ENCODE measurements at regions not wholly inside any gene's neighbourhood (a gene's known extent, or its start where the extent isn't known, plus 50 kb on each side); places are given as distances from the start of the nearest gene placed in this dataset.

DNA sequence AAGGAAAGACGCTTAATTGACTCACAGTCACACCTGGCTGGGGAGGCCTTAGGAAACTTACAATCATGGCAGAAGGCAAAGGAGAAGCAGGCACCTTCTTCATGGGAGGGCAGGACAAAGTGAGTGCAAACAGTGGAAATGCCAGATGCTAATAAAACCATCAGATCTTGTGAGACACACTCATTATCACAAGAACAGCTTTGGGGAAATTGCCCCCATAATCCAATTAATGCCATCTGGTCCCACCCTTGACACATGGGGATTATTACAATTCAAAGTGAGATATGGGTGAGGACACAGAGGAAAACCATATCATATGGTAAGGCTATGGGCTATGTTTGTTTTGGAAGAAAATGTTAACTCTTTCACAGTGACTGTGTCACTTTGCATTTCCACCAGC lies 1272.5 kb upstream of the CELF2 start:
- no peak for DNase-seq

DNA sequence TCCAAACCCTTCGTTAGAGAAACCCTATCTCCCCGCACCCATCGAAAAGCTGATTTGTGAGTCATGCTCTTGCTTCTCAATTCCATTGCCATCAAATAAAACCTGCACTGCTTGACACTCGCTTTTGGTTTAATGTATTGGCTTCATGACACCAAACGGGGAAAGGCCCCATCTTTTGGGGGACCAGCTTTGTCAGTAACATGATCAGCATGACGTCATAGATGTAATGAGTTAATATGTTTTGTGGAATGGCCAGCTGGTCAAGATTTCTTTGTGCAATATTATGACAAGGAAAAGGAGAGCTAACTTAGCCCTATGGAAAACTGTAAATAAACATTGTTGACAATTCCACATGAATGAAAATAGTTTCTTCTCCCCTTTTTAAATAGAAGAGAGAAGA lies 1260.5 kb upstream of the CELF2 start:
- DNase-seq, result no peak

DNA sequence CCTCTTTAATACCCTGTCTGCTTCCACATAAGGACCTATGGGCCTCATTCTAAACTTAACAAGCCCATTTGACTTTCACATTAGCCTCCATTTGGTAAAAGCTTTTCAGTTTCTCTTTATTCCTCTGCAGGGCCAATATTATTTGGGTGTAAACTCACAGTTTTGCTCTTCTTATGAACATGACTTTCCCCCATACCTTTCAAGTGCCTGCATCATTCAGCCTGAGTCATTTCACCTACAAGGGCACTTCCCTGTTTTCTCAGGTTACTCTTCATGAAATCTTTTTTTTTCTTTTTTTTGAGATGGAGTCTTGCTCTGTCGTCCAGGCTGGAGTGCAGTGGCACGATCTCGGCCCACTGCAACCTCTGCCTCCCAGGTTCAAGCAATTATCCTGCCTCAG lies 1258.1 kb upstream of the CELF2 start:
- no peak for DNase-seq

DNA sequence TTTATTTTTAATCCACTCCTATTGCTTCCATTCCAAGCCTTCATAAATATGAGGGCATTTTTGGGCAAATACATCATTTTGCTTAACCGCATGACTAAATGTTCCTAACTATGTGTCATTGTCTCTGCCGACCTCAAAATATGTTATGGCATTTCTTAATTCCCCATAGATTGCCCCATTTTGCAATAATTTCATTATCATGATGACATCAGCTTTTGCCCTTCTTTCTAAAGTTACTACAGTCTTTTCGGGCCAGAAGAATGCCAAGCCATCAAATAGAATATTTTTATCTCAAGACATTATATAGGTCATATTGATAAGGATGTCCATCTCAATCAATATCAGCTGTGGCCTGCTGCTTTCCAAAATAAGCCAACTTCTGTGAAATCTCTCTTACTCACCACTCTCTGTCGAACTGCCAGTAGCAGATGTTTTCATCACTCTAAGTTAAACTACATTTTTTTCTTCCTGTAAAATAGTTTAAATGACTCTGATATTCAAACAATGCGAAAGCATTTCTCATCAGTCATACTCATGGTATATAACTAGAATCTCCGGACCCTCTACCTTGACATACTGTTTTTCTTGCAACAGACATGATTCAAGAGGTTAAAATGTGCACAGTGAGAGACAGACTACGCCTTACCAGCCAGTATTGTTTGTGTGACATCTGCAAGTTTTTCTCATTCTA lies 1254.6 kb upstream of the CELF2 start:
- DNase-seq, result no peak

DNA sequence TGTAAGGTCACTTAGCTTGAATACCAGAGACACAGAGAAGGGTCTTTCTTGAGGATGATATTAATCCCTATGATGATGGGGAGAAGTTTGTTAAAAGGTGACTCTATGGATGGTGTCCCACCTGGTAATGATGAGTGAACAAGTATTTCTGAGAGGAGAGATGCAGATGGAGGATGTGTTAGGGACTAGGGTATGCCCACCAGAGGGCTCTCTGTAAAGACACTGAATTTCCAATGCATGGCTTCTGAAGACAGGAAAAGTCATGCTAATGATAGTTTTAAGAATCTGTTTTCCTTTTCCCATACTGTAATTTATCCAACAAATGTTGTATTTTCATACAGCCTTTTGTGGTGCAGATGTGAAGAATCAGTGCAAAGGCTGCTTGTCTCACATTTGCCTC lies 1250.9 kb upstream of the CELF2 start:
- DNase-seq, result no peak

DNA sequence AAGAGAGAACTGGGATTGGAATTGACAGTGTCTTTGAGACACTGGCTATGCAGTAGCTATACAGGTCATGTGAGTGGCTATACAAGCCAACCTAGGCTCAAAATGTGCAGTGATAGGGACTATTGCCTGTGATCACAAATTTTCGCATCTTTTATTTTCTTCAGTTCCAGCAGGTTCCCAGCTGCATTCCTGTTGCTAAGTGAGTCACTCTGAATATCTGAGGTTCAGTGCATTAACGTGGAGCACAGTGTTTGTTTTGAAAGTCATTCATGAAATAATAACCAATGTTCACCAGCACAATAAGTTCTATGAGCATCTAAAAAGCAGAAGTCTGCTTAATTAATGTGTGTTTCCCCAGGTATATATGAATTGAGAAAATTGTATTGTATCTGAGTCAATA lies 1236.0 kb upstream of the CELF2 start:
- no peak for DNase-seq

DNA sequence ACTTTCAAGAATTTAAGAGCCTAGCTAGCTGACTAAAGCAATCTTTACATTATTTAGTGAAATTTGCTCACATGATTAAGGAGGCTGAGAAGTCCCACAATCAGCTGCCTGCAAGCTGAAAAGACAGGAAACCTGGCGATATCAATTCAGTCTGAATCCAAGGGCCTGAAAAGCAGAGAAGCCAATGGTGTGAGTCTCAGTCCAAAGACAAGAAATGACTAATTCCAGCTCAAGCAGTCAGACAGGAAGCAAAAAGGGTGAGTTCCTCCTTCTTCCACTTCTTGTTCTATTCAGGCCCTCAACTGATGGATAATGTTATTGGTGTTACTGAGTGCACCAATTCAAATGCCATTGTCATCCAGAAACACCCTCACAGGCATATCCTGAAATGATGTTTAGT lies 1231.6 kb upstream of the CELF2 start:
- DNase-seq, result no peak

DNA sequence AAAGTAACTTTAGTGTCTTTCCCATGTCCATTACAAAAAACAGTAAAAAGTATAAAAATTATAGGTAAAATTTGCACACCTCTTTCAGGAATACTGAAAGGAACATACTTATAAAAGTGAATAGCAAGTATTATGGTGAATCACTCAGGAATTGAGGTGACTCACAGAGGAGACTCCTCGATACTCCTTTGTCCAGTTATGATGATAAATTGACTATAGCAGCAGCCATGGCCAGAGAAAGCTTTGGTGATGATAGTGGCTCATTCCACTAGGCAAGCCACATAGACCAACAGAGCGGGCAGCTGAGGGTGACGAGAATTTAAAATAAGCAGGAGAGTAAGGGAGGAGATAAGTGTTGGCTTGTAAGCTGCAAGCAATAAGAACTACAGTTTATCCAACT lies 1231.1 kb upstream of the CELF2 start:
- DNase-seq, result no peak

DNA sequence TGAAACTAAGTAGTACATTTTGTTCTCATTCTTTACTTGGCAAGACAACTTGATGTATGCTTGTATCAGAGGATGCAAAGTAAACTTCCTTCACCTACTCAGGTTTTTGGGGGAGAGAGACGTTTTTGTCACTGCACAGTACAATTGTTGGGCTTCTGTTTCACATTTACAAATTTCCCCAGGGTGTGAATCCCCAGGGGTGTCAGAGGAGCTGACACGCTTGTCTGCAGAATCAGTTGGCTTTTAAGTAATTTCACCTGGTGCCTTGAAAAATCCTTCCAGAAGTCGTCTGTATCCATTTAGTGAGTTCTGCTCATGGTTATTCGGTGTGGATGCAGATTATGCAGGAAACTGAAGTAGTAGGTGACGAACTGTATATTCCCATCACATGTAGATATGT lies 1227.7 kb upstream of the CELF2 start:
- DNase-seq, result no peak

DNA sequence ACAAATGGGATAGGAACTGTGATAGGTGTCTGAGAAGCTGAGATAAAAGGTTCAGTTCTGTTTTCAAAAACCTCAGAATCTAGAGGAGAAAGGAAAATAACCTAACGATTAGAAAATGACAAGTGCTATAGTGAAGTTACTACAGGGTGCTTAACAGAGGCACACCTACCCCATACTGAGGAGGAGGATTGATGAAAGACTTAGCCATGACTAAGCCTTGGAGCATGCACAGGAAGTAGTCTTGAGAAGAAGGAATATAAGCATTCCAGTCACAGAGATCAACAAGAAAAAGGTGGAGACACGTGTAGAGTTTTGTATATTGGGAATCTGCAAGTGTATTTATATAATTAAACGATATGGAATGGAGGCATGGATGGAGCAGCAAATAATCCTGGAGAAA lies 1225.5 kb upstream of the CELF2 start:
- no peak for DNase-seq

DNA sequence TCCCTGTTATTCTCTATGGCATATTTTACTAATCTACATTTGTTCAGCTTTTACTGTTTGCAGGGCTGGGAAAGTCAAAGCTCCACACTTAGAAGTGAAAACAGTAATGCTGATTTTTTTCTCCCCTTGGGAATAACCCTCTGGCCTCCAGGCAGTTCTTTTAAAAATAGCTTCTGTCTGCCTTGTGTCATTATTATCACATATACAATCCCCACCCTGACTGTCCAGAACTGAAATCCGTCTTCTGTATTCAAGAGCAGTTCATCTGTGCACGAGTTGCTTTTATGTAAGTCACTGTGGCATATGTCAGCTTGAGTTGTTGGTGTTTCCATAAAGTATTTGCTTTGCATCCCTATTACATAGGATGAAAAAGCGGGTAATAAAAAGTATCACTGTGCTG lies 1221.1 kb upstream of the CELF2 start:
- no peak for DNase-seq

DNA sequence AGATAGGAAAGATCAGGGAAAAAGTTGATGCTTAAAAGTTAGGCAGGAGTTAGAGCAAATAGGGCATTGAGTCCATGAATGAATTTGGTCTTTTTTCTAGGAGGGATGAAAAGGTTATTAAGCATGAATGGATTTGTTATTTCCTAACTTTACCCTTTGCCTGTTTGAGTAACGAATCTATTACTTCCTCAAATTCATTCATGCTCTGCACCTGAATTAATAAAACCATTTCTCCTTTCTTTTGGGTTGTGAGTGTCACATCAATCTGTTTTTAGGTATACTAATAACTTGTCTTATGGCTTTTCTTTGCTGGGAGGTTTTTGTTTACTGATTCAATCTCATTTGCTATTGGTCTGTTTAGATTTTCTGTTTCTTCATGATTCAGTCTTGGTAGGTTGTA lies 1217.7 kb upstream of the CELF2 start:
- DNase-seq, result no peak

DNA sequence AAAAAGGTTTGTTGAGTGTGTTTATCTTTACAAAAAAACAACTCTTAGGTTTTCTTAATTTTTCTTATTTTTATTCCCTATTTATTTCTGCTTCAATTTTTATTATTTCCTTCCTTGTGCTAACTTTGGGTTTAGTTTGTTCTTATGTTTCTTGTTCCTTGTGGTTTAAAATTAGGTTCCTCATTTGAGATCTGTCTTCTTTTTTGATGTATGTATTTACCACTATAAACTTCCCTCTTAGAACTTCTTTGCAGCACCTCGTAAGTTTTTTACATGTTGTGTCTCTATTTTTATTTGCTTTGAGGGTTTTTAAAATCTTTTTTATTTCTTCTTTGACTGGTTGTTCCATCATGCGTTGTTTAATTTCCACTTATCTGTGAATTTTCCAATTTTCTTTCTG lies 1217.1 kb upstream of the CELF2 start:
- no peak for DNase-seq

DNA sequence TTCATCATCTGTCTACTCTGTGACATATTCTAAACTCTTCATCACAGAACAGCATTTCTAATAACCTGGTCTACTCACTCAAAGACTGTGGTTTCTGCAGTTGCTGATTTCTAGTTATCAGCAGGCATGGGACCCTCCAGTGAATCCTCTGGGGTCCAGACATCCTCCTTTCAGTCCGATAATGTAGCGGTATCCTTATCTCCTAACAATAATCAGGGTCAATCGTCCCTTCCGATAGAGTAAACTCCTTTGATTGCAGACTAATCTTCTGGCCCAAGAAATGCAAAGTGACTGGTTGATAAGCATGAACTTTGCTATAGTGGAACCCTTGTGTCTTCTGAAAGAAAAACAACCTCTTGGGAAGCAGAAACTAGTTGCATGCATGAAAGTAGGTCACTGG lies 1209.8 kb upstream of the CELF2 start:
- no peak for DNase-seq

DNA sequence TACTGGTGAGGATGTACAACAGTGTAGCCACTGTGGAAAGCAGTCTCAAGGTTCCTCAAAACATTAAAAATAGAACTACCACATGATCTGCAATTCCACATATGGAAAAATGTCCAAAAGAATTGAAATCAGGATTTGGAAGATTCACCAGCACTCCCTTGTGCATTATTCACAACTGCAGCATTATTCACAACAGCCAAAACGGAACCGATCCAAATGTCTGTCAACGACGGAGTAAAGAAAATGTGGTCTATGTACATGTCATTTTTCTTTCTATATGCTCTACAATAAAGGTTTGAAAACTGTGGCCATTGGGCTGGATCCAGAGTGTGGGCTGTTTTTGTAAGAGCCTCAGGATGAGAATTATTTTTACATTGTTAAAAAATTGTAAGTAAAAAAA lies 1206.1 kb upstream of the CELF2 start:
- no peak for DNase-seq

DNA sequence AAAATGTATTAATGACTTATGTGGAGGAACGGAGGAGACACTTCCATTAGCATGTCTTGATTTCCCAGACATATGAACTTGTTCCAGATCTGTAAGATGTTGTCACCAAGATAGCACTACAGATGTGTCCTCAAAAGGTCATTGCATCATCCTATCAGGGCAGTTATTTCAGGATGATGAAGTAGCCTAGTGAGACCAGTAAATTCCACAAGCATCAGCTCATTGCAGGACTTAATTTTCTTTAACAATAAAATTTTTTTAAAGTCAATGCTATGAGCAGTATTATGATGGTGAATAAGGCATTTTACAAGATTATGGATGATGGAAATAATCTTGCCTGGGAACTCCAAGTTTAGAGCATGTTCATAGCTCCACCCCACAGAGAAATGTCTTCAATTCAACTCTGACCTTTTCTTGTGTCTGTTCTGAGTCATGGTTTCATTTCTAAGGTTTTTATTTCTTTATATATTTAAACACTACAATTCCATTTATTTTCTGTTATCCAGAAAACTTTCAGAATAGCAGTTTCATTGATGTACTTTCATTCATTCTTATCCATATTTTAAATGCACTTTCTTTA lies 1203.3 kb upstream of the CELF2 start:
- DNase-seq, result no peak

DNA sequence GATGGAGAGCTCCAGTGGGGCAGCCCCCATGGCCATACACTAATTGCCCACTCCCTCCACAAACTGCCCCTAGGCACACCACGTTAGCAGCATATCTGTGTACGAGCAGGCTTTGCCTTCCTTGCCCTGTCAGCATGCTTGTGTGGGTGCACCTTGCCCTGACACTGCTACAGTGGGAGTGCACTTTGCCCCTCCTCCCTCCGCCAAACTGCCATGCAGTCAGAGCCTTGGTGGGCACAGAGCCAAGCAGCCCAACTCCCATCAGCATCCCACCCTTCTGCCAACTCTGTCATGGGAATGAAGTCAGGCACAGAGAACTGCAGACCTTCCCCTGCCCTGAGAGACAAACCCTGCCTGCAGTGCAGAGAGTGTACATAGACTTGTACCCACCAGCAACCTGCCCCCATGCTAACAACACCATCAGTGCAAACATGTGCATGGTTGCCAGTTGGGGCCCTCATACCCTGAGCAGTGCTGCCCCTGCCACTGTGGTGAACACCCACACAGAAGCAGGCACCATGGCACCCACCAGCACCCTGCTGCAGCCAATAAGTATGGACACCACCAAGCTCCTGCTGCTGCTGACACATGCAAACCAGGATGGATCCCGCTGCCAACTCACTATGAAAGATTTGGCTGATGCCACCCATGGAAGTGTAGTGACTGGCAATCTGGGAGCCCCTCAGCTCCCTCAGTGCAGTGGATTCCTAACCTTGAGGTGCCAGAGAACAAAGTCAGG lies 1197.7 kb upstream of the CELF2 start:
- DNase-seq, result no peak

DNA sequence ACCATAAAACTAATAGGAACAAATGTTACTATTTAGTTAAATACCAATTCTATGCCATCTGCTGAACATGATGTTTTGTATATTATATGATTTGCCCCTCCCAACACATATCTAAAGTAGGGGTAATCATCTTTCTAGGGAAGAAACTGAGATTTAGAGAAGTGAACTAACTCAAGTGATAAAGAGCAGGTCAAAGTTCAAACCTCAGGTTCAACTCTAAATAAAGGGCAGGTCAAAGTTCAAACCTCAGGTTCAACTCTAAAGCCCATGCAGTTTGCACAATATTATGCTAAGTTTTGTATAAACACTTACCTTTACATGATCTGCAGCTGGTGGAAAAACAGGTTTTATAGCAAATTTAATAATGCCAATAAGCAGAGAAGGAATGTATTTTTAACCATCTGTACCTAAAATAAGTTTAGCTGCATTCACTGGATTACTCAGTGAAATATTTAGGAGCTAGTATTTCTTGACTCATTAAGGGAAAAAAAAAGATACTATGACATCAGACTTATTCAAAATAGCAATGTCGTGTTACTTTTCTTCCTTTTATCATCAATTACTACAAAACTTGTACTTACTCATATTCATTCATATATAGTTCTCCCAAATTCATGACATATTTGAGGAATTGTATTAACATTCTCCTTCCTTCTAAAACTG lies 1194.3 kb upstream of the CELF2 start:
- no peak for DNase-seq

DNA sequence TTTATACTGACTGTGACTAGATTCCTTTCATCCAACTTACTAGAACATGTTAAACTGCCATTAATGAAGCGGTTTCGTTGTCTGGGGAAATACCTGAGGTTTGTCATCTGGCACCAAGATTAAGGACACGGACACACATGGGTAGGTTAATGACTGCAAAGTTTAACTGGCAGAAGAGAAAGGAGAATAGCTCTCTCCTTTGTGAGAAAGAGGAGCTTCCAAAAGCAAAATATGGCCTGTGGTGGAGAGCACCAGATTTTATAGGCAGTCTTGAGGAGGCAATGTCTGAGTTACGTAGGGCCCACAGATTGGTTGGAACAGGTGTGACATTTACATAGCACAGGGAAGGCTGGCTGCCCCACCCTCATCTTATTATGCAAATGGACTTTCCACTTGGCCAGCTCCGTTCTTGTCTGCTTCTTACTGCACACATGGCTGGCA lies 1193.0 kb upstream of the CELF2 start:
- DNase-seq, result no peak

DNA sequence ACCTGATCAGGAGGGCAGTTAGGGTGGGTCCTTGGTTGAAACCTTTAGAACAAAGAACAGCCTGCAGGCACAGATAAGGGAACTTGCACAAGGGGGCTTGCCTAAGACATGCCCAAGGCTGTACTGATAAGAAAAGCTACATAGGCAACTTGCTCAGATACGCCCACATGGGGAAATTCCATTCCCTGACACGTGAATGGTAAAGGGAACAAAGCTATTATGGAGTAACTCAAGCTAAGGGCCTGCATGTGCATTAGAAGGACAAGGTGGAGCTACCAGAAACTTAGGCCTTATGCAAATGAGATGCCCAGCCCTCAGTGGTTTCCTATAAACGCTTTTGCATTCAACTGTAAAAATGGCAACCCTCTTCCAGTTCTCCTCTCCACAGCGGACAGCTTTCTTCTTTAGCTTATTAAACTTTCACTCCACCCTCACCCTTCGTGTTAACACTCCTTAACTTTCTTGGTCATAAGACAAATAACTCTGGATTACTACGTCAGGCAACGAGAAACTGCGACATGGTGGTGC lies 1192.1 kb upstream of the CELF2 start:
- DNase-seq, result no peak

DNA sequence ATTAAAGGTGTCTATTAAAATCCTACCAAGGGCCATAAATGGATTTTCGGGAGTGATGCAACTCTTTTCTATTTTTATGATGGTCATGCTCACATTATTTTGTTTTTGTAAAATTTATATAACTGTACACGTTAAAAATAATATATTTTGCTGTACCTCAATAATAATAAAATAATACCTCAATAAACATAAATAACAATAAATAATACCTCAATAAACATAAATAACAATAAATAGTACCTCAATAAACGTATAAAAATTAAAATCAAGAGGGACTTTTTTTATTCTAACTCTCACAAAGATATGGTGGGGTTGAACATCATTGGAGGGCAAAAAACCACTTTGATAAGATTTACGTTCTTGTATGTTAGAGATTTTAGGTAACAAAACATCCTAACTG lies 1189.6 kb upstream of the CELF2 start:
- DNase-seq, result no peak

DNA sequence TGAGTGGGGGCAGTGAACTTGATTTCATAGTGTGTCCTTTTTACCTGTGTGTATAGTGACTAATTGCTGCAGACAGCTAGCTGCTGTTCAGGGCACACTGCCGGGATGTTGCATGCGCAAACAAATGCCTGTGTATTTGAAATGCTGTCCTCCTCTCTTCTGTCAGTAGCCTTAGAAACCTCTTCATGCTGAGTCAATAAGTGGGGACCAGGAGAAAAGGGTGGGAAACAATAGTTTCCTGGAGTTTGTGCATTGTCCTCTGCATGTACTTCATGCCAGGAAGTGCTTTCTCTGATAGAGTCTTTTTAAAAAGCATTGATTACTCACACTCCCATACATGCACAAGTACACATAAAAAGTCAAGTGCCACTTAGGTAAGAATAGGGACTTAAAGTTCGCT lies 1183.7 kb upstream of the CELF2 start:
- no peak for DNase-seq

DNA sequence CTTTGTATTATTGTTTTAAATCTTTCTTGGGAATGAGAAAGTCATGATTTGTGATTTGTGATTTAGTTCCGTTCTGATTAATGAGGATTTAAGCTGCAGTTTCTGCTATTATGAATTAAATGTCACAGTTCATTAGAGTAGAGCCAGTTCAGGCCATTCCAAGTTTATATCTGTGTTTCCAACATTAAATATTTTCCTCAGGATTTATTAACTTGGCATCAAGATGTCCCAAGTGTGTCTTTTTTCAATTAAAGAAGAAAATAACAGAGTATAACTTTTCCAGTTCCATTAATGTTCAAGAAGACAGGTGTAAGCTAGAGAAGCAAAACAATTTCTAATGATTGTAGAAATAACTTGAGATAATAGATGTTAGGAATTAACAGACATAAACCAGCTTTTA lies 1183.2 kb upstream of the CELF2 start:
- DNase-seq, result no peak

DNA sequence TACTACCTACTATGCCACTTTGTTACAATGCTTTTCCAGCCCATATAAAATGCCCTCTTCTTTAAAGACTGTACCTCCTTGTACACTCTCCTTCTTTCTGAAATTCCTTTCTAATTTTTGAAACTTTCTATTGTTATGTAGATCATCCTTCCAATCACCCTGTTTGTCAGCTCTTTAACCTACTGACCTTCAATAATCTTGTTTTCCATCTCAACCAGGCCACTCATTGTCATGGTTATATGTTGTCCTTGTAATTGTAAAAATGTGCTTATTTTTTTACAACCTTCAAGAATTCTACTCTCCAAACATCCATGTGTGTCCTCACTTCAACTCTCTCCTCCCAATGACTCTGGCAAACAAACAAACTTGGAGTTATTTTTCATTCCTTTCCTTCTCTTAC lies 1172.6 kb upstream of the CELF2 start:
- DNase-seq, result no peak

Measured in amniotic stem cell (primary cell).